ENCODE measurements at regions not wholly inside any gene's neighbourhood (a gene's known extent, or its start where the extent isn't known, plus 50 kb on each side); places are given as distances from the start of the nearest gene placed in this dataset.
"Not testable (repeated sequence)": the region's sequence is repeated elsewhere in the genome, so short reads cannot be mapped to it uniquely, and the experiment has no call there.

DNA sequence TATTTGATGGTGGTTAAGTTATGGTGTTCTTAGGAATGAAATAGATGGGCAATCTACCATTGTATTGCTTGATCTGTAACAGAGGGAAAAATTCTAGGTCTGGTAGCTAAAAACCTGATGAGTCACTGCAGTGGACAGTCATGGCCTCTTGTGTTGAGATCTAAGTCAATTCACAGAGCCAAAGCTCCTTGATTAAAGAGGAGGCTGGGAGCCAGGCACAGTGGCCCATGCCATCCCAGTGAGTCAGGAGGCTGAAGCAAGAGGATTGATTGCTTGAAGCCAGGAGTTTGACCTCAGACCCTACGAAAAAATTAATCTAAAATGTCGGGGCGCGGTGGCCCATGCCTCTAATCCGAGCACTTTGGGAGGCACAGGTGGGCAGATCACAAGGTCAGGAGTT, 67.1 kb upstream of the KPNA3 start:
- intact Hi-C loops (cut with DNase I), result no loop called here
- Histone ChIP-seq H3K27ac (no peak overlapping the region), H3K27me3 (no peaks in the 10 kb centered on the region), H3K36me3 (no peaks in the 10 kb centered on the region), H3K4me1 (ENCODE audit: insufficient read depth) (no peaks in the 10 kb centered on the region), H3K4me3 (no peak overlapping the region), H3K9me3 (no peaks in the 10 kb centered on the region)
- no peak for DNase-seq
- TF ChIP-seq EP300 (IDR thresholded peaks at IDR 0.05), result no peak
- TF ChIP-seq POLR2A (IDR thresholded peaks at IDR 0.05), result no peak
- WGBS, 3 donors, result 86 to 92% (median 88%) methylated on average over 5 of the region's 5 CpGs

DNA sequence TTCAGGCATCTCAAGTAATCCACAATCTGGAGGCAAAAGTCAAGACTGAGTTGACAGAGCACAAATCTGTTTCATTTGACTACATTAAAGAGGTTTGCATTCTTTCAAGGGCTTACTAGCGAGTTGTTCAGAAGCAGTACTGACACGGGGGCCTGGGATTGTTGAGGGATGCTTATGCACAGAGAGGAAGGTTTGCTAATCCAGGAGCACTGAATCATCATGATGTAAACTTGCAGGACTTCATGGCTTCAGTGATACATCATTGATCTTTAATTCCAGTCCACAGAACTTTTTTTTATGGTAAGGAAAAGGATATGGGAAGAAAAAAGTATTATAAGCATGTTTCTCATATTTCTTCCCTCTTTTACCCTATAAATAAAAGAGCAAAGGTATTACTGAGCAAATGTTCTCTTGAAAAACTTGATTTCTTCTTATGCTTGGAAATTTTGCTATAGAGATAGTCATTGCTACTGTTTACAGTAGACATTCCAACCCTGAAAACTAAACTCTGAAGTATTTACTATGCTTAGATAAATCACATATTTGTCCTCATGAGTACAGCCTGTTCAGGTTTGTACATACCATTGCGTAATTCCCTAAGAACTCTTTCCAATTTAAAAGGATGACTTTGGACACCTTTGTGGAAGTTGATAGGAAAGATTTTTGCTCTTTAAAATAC, 65.8 kb upstream of the KPNA3 start:
- H3K27ac ChIP-seq, result no peak overlapping the region
- H3K27me3 ChIP-seq, result no peaks in the 10 kb centered on the region
- no peak for TF ChIP-seq POLR2A (IDR thresholded peaks at IDR 0.05)
- TF ChIP-seq EP300 (IDR thresholded peaks at IDR 0.05), result no peak
- TF ChIP-seq, protein P1, sequence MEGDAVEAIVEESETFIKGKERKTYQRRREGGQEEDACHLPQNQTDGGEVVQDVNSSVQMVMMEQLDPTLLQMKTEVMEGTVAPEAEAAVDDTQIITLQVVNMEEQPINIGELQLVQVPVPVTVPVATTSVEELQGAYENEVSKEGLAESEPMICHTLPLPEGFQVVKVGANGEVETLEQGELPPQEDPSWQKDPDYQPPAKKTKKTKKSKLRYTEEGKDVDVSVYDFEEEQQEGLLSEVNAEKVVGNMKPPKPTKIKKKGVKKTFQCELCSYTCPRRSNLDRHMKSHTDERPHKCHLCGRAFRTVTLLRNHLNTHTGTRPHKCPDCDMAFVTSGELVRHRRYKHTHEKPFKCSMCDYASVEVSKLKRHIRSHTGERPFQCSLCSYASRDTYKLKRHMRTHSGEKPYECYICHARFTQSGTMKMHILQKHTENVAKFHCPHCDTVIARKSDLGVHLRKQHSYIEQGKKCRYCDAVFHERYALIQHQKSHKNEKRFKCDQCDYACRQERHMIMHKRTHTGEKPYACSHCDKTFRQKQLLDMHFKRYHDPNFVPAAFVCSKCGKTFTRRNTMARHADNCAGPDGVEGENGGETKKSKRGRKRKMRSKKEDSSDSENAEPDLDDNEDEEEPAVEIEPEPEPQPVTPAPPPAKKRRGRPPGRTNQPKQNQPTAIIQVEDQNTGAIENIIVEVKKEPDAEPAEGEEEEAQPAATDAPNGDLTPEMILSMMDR (IDR thresholded peaks at IDR 0.05), result no peak
- H3K9me3 ChIP-seq, result no peaks in the 10 kb centered on the region
- no peak overlapping the region for H3K4me3 ChIP-seq
- intact Hi-C loops (cut with DNase I), result no loop called here
- WGBS, 3 donors, result 7 to 10% (median 9%) methylated on average over 3 of the region's 3 CpGs
- H3K36me3 ChIP-seq, result no peaks in the 10 kb centered on the region
- DNase-seq, result no peak
- H3K4me1 ChIP-seq (ENCODE audit: insufficient read depth), result no peaks in the 10 kb centered on the region

DNA sequence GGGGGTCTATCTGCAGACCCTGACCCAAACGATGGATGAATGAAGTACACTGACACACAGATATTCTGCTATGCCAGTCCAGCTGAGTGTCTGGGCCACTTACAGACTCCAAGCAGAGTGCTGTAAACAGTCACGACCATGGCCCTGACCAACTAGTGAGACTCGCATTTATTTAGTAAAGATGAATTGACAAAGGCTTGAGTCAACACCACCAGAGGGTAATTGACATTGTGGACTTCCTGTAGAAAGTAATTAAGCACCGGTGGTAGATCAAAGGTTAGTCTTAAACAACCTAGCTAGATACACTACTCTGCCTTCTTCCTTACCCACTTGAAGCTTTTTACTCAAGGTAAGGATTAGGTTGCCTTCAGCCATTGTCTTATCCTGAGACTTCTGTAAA, 63.4 kb upstream of the KPNA3 start:
- Histone ChIP-seq H3K9me3 (no peaks in the 10 kb centered on the region), H3K27me3 (no peaks in the 10 kb centered on the region), H3K36me3 (no peaks in the 10 kb centered on the region), H3K27ac (no peak overlapping the region), H3K4me3 (no peak overlapping the region), H3K4me1 (ENCODE audit: insufficient read depth) (no peaks in the 10 kb centered on the region)
- TF ChIP-seq EP300 (IDR thresholded peaks at IDR 0.05) (no peak), POLR2A (IDR thresholded peaks at IDR 0.05) (no peak)
- TF ChIP-seq, protein P1 (IDR thresholded peaks at IDR 0.05), result no peak
- DNase-seq, result no peak
- 85 to 95% (median 91%) methylated on average over 4 of the region's 4 CpGs for WGBS, 3 donors
- intact Hi-C loops (cut with DNase I), result no loop called here

DNA sequence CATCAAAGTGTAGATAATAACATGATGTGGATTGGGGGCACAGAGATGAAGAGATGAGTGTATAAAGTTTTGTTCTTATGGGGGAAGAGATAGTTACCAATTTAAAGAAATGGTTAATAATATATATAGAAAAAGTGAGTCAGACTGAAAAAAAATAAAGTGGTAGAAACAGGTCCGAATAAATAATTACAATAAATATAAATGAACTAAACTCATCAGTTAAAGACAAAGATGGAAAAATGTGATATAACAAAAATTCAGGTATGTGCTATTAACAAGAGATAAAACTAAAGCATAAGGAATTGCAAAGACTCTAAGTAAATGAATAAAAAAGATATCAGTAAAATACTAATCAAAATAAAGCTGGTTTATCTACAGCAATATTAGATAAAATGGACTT, 61.1 kb upstream of the KPNA3 start:
- no peak for TF ChIP-seq POLR2A (IDR thresholded peaks at IDR 0.05)
- no peak for TF ChIP-seq EP300 (IDR thresholded peaks at IDR 0.05)
- TF ChIP-seq, protein P1 (IDR thresholded peaks at IDR 0.05), result no peak
- no peaks in the 10 kb centered on the region for H3K36me3 ChIP-seq
- H3K27ac ChIP-seq, result no peak overlapping the region
- intact Hi-C loops (cut with DNase I), result no loop called here
- no peak for DNase-seq
- no peaks in the 10 kb centered on the region for H3K4me1 ChIP-seq (ENCODE audit: insufficient read depth)
- no peaks in the 10 kb centered on the region for H3K27me3 ChIP-seq
- H3K9me3 ChIP-seq, result no peaks in the 10 kb centered on the region
- H3K4me3 ChIP-seq, result no peak overlapping the region
- 80 to 88% (median 84%) methylated on average over 1 of the region's 1 CpG for WGBS, 3 donors

DNA sequence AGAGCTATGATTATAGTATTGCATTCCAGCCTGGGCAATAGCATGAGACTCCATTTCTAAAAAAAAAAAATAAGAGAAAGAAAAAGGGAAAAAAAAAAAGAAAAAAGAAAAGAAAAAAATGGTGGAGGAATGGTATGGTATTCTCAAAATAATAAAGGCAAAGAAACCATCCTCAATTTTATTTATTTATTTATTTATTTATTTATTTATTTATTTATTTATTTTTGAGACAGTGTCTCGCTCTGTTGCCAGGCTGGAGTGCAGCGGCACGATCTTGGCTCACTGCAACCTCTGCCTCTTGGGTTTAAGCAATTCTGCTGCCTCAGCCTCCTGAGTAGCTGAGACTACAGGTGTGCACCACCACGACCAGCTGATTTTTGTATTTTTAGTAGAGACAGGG, 60.0 kb upstream of the KPNA3 start:
- H3K4me3 ChIP-seq; H3K27ac ChIP-seq; intact Hi-C loops (cut with DNase I); H3K36me3 ChIP-seq; DNase-seq; H3K4me1 ChIP-seq (ENCODE audit: insufficient read depth); H3K9me3 ChIP-seq; H3K27me3 ChIP-seq: not testable (repeated sequence)
- WGBS, 3 donors, result 68 to 87% (median 74%) methylated on average over 4 of the region's 4 CpGs

Measured in ovary (tissue), 7 donors.